ENCODE measurements at regions not wholly inside any gene's neighbourhood (a gene's known extent, or its start where the extent isn't known, plus 50 kb on each side); places are given as distances from the start of the nearest gene placed in this dataset.
"Not testable (repeated sequence)": the region's sequence is repeated elsewhere in the genome, so short reads cannot be mapped to it uniquely, and the experiment has no call there.

GRCh38 chr13:18993884-18994660 lies 187.6 kb downstream of the TUBA3C start:
- no peak for DNase-seq (ENCODE audit: low read depth in 2 of 2)

GRCh38 chr13:18992791-18993190 lies 188.8 kb downstream of the TUBA3C start:
- DNase-seq (ENCODE audit: low read depth in 2 of 2) = no peak

GRCh38 chr13:18991060-18991459 lies 190.6 kb downstream of the TUBA3C start:
- DNase-seq (ENCODE audit: low read depth in 2 of 2) = no peak

GRCh38 chr13:18978447-18978846 lies 203.2 kb downstream of the TUBA3C start:
- no peak for DNase-seq (ENCODE audit: low read depth in 2 of 2)

- DNase-seq (ENCODE audit: low read depth in 2 of 2) = no peak
Measured at GRCh38 chr13:18977857-18978256, 203.8 kb downstream of the TUBA3C start.

- no peak for DNase-seq (ENCODE audit: low read depth in 2 of 2)
Measured at GRCh38 chr13:18971576-18972219, 209.9 kb downstream of the TUBA3C start.

GRCh38 chr13:18965347-18965855 lies 216.2 kb downstream of the TUBA3C start:
- no peak for DNase-seq (ENCODE audit: low read depth in 2 of 2)

GRCh38 chr13:18964942-18965341 lies 216.7 kb downstream of the TUBA3C start:
- DNase-seq (ENCODE audit: low read depth in 2 of 2) = no peak

- DNase-seq (ENCODE audit: low read depth in 2 of 2) = not testable (repeated sequence)
Measured at GRCh38 chr13:18963684-18964083, 217.9 kb downstream of the TUBA3C start.

GRCh38 chr13:18962168-18962734 lies 219.4 kb downstream of the TUBA3C start:
- no peak for DNase-seq (ENCODE audit: low read depth in 2 of 2)

- DNase-seq (ENCODE audit: low read depth in 2 of 2) = no peak
Measured at GRCh38 chr13:18961383-18962117, 220.1 kb downstream of the TUBA3C start.

- no peak for DNase-seq (ENCODE audit: low read depth in 2 of 2)
Measured at GRCh38 chr13:18960637-18961227, 220.9 kb downstream of the TUBA3C start.

- no peak for DNase-seq (ENCODE audit: low read depth in 2 of 2)
Measured at GRCh38 chr13:18959996-18960395, 221.6 kb downstream of the TUBA3C start.

GRCh38 chr13:18959229-18959628 lies 222.4 kb downstream of the TUBA3C start:
- no peak for DNase-seq (ENCODE audit: low read depth in 2 of 2)

- DNase-seq (ENCODE audit: low read depth in 2 of 2) = no peak
Measured at GRCh38 chr13:18956473-18957078, 225.0 kb downstream of the TUBA3C start.

- DNase-seq (ENCODE audit: low read depth in 2 of 2) = no peak
Measured at GRCh38 chr13:18954254-18954653, 227.4 kb downstream of the TUBA3C start.

GRCh38 chr13:18953139-18953930 lies 228.3 kb downstream of the TUBA3C start:
- no peak for DNase-seq (ENCODE audit: low read depth in 2 of 2)

- no peak for DNase-seq (ENCODE audit: low read depth in 2 of 2)
Measured at GRCh38 chr13:18952225-18953016, 229.2 kb downstream of the TUBA3C start.

GRCh38 chr13:18951412-18951811 lies 230.2 kb downstream of the TUBA3C start:
- DNase-seq (ENCODE audit: low read depth in 2 of 2) = no peak

GRCh38 chr13:18949970-18950369 lies 231.7 kb downstream of the TUBA3C start:
- no peak for DNase-seq (ENCODE audit: low read depth in 2 of 2)

Measured in stimulated activated CD4-positive, alpha-beta T cell treated with anti-CD3 and anti-CD28 coated beads, Interleukin-1b, Interleukin-23, amount 100 ng/mL, for 4 hours (primary cell).